ENCODE measurements at regions not wholly inside any gene's neighbourhood (a gene's known extent, or its start where the extent isn't known, plus 50 kb on each side); places are given as distances from the start of the nearest gene placed in this dataset.
A peak's percentile ranks its signal among the peaks of the same experiment; 100 is the strongest.

DNA sequence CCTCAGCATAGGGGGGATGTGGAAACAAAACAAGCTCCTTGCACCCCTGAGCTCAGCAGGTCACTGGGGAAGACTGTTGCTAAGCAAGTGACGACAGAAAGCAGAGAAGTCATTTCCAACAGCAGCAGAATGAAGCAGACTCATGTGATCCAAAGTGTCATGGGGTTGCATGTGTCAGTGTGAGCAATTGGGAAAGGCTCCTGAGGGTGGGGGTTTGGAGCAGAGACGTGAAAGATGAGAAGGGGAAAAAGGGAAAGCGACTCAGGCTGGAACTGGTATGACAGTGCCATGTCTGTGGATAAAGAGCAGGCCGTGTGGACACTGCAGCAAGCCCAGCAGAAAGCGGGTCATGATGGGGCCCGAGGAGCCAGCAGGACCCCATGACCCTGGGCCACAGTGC, 363.9 kb downstream of the PREX1 start:
- peak; percentile 26 for DNase-seq (ENCODE audit: low read depth)

GRCh38 chr20:48463096-48463720, 364.6 kb downstream of the PREX1 start:
- DNase-seq (ENCODE audit: low read depth) = no peak

- DNase-seq (ENCODE audit: low read depth) = no peak
Measured at GRCh38 chr20:48461735-48462119, 366.1 kb downstream of the PREX1 start.

DNA sequence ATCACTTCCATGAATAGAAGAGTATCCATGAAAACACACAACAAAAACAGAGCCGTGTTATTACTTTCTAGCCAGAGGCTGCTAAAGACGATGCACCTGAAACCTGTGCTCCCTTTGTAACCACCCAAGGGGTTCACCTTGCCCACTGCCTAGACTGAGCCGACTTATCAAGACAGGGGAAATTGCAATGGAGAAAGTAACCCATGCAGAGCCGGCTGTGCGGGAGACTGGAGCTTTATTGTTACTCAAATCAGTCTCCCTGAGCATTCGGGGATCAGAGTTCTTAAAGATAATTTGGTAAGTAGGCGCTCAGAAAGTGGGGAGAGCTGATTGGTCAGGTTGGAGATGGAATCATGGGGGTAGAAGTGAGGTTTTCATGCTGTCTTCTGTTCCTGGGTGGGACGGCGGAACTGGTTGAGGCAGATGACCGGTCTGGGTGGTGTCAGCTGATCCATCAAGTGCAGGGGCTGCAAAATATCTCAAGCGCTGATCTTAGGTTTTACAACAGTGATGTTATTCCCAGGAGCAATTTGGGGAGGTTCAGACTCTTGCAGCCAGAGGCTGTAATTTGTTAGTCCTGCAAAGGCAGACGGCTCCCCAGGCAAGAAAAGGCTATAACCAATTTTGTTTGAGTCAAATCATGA, 366.6 kb downstream of the PREX1 start:
- DNase-seq (ENCODE audit: low read depth) = no peak

DNA sequence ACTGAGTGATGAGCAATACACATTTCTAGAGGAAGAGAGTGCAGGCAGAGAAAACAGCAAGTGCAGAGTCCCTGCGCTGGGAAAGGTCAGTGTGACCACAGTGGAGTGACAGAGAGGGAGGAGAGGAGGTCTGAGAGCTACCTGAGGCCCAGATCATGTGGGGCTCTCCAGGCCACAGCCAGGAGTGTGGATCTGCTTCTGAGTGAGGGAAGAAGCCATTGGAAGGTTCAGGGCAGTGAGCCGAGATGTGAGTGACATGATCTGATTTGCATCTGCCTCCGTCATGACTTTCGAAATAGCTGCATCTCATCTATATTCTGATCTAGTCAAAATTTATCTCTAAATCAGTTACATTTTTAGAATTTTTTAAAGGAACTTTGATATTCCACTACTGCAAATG, 367.1 kb downstream of the PREX1 start:
- no peak for DNase-seq (ENCODE audit: low read depth)

DNA sequence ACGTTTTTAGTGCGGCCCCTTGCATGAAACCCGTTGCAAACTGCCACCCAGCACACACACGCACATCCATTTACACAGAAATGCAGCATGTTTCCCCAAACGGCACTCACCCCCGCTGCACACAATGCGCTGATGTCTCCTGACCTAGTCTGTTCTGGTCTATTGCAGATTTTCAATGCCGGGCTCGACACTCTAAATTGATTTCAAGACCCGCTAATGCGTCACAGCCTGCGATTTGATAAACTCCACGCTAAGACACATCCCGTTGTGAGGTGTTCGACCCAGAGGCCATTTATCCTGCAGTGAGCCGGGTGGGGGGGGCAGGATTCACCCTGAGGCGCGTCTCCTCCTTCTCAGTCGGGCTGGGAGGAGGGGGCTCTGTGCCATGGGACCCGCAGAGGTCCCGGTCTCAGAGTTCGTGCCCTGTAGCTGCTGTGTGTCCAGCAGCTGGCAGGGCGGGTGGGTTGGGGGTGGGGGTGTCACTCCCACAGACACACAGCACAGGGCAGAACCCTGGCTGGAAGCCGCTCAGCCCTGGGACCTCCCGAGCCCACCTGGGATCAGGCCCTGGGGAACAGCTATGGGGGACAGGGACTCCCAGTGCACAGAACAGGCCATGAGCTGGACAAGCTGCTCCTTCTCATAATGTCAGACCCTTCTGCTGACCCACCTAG, 367.9 kb downstream of the PREX1 start:
- DNase-seq (ENCODE audit: low read depth) = no peak

GRCh38 chr20:48458601-48459385, 369.0 kb downstream of the PREX1 start:
- DNase-seq (ENCODE audit: low read depth) = no peak

- no peak for DNase-seq (ENCODE audit: low read depth)
Measured at GRCh38 chr20:48458003-48458377, 369.8 kb downstream of the PREX1 start.

- DNase-seq (ENCODE audit: low read depth) = no peak
Measured at GRCh38 chr20:48457193-48458002, 370.4 kb downstream of the PREX1 start.

DNA sequence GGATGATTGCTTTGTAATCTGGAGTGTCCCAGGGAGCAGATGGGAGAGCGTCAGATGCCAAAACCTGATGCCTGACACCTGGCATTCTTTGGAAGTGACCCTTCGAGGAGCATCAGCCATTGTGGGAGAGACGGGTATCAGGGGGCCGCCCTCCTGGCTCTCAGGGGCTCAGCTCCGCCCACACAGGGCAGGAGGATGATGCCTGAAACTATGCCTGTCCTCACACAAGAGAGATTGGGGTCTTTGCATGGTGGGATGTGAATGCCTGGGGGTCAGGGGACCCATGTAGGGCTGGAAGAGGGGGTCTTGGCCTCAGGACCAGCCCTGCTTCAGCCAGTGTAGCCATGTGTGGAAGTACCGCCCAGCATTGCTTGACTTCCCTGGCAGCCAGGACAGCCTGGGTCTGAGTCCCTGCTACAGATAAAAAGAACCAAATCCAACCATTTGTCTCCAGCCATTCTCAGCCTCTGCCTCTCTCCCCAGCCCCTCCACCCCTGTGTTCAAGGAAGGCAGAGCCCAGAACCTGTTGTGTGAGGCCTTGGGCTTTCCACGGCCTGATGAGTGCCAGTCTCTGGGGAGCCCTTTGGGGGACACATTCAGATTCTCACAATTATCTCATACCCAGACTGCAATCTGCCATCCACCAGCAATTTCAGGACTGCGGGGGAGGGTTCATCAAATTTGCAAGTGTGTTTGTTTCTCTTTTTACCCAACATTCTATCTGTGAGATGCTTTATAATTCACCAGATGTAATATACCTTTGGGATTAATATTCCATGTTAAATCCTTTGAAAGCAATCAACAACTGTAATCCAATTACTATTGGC, 371.2 kb downstream of the PREX1 start:
- DNase-seq (ENCODE audit: low read depth) = no peak

DNA sequence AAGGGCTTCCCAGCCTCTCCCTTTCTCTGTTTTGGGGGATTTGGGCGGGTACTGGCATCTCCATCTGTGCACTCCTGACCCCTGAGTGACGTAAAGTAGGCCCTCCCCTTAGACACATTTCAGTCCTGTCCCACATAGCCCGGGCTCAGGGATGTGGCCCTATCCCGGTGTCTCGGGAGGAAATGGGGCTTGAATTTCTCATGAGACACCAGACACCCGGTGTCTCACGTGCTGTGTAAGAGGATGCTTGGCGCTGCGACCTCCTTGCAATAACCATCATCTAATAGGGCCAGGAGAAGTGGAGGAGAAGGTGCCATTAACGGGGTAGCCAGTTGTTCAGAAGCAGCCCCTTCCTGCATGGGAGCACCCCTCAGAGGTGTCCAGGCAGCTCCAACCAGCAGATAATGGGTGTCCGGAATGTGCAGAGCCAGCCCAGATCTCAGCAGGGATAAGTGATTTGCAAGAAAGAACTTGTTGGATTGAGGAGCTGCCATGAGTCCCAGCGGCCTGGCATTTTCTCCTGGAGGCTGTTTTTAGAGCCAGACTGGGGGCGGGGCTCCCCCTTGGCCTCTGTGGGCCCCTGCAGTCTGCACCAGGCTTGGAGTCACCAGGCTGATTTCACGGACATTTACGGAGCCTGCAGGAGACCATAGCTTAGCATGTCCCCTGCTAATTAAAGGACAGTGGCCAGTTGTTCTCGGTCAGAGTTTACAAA, 372.0 kb downstream of the PREX1 start:
- no peak for DNase-seq (ENCODE audit: low read depth)

DNA sequence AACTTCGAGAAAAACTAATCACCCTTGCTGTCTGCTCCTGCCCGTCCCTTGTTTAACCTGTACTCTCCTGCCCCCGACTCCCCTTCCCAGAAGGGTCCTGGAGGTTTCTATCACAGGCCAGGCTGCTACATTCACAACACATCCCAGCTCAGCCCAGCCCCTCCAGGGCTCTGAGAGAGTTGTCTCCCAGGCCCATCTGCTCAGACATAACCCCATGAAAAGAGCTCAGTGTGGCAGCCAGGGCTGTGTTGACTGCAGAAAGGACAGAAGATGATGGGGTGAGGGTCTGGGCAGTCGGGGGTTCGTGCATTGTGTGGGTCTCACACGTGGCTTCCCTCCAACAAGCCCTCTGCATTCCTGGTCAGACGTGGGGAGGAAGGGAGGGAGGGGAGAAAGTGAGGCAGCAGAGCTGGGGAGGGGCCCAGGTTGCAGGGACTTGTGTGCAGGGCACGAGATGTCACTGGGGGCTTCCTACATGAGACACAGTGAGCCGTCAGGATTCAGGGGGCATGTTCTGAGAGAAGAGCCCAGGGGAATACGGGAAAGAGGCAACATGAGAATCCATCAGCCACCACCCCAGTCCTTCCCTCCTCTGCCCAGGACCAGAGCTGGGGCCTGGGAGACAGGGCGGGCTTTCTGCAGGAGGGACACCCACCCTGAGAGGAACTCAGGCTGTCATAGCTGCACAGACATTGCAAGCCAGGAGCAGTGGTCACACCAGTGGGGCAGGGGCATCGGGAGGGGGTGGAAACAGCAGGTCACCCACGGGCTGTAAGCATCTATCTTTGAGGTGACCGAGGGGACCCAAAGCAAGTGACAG, 372.9 kb downstream of the PREX1 start:
- no peak for DNase-seq (ENCODE audit: low read depth)

DNA sequence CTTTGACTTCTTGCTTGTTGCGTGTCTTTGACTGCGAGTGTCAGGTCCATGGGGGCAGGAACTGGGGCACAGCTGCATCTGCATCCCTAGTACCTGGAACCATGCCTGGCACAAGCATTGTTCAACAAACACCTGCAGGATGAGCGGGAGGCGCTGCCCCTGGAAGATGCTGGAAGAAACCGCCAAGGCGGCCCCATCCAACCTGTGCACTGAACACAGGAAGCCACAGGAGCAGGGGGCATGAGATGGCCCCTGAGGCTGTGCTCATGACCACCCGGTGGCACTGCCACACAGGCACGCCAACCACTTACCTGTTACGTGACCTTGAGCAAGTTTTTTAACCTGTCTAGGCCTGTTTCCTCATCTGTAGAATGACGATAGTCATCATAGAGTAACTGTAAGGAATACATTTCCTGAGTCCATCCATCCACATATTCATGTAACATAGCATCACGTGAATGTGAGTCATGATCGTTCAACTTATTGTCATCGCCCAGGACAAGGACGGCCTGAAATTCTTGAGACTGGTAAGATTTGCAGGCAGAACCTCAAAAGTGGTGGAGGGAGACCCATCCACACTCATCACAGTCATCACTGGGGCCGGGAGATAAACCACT, 374.2 kb downstream of the PREX1 start:
- DNase-seq (ENCODE audit: low read depth) = no peak

DNA sequence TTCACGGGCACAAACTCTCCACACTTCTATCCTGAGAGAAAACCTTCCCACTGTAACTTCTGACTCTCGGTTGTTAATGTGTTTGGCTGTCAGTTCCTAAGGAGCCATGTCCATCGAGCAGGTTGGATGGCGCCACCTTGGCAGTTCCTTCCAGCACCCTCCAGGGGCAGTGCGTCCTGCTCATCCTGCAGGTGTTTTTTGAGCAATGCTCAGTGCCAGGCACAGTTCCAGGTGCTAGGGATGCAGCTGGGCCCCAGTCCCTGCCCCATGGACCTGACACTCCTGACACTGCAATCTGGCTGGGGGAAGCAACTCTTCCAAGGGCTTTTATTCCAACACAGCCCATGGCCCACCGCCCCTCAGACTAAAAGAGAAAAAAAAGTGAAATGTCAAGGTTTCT, 376.4 kb downstream of the PREX1 start:
- DNase-seq (ENCODE audit: low read depth) = no peak

DNA sequence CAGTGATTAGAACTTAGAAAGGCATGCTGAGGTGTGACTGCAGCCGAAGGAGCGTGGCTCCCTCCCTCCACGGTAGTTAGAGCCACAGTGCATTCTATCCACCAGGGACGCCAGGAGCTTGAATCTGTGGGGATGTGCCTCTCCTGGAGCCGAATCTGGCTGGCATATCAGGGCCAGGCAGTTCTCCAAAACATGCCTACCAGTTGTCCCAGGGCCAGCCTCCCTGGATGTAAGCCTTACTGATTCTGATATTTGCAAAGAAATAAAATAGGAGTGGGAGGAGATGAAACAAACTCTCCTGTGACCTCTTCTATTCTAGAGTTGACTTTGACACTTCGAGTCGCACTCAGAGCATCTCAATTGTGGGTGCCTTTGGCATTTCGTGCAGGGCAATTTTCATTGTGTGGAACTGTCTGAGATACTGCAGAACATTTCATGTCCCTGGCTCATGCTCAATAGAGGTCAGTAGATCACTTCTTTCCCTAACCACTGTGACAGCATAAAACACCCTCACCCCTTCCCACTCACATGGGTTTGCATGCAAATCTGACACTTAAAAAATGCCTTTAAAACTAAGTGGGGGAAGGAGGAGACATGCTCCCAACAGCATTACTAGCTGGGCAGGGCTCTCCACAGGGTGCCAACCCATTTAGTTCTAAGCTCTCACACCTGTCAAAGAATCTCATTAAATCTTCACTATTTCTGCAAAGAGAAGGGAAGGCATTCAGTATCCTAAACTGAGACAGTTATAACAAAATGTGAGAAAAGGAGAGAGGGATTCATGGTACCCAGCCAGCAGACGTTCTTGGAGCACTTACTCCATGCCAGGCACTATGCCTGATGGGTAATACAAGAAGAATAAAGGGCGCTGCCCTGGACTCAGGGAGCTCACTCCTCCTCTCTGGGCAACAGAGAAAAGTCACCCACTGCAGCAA, 378.9 kb downstream of the PREX1 start:
- no peak for DNase-seq (ENCODE audit: low read depth)

DNA sequence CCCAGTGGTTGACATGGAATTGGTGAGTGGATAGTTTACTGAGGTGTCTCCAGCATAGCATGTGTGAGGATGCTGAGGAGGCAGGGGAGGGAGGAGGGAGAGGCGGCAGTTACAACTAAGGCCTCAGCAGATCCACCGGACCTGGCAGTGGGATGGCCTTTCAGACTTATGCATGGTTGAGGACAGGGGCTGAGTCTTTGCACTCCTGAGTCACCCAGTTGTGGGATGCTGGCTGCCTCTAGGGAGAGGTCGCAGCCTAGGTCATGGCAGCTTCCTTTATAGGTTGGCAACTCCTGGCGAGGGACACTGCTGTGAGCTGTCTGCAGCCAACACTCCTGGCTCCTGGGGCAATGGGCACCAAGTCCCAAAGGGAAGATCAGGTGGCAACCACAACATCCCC, 380.3 kb downstream of the PREX1 start:
- DNase-seq (ENCODE audit: low read depth) = no peak

DNA sequence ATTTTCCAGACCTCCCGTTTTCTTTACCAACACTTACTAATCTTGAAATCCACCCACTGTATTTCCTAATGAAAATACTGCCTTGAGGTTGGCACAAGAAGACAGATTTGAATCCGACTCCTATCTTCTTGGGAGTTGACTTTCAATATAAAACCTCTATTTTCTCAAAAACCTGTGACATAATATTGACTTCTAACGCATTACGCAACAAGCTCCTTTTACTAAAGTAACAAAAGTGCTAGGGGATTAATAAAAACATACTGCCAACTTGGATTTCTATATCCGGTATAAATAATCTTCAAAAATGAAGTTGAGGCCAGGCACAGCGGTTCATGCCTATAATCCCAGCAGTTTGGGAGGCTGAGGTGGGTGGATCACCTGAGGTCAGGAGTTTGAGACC, 382.0 kb downstream of the PREX1 start:
- no peak for DNase-seq (ENCODE audit: low read depth)

DNA sequence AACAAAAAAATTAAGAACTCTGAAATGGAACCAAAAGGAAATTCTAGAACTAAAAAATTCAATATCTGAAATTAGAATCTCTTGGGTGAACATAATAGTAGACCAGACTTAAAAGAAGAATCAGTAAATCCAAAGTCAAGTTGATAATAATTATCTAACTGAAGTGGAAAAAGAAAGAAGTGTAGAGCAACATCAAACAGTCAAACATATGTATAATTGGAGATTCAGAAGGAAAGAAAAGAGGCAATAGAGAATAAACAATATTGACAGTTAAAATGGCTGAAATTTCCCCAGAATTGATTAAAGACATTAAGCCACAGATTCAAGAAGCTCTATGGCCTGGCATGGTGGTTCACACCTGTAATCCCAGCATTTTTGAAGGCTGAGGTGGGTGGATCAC, 383.6 kb downstream of the PREX1 start:
- DNase-seq (ENCODE audit: low read depth) = no peak
